ENCODE measurements at regions not wholly inside any gene's neighbourhood (a gene's known extent, or its start where the extent isn't known, plus 50 kb on each side); places are given as distances from the start of the nearest gene placed in this dataset.

GRCh38 chr2:144965172-144965571 is 445.3 kb upstream of the ZEB2 start:
- TF ChIP-seq CTCF (conservative IDR thresholded peaks at IDR 0.05) (no peak), EZH2 (IDR thresholded peaks at IDR 0.05; ENCODE audit: low read depth) (no peak)
